ENCODE measurements at regions not wholly inside any gene's neighbourhood (a gene's known extent, or its start where the extent isn't known, plus 50 kb on each side); places are given as distances from the start of the nearest gene placed in this dataset.
"Not testable (repeated sequence)": the region's sequence is repeated elsewhere in the genome, so short reads cannot be mapped to it uniquely, and the experiment has no call there.

GRCh38 chr10:71103961-71104360 lies 108.4 kb upstream of the UNC5B start:
- POLR2A ChIA-PET, result no interaction called here
- H3K4me3 Mint-ChIP-seq, result no peak overlapping the region
- H3K27me3 Mint-ChIP-seq, result peaks cover 0 to 11% (median 5%) of the 10 kb centered on the region in 5 donors
- no peaks in the 10 kb centered on the region for H3K36me3 Mint-ChIP-seq
- peaks cover 0 to 11% (median 5%) of the 10 kb centered on the region in 9 donors for H3K9me3 Mint-ChIP-seq
- ATAC-seq (no peak), DNase-seq (no peak)
- H3K4me1 Mint-ChIP-seq, result peaks cover 0 to 5% (median 1%) of the 10 kb centered on the region in 4 donors
- H3K27ac Mint-ChIP-seq, result no peak overlapping the region

DNA sequence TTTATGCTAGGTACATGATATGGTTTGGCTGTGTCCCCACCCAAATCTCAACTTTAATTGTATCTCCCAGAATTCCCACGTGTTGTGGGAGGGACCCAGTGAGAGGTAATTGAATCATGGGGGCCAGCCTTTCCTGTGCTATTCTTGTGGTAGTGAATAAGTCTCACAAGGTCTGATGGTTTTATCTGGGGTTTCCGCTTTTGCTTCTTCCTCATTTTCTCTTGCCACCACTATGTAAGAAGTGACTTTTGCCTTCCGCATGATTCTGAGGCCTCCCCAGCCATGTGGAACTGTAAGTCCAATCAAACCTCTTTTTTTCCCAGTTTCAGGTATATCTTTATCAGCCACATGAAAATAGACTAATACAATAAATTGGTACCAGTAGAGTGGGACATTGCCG lies 106.2 kb upstream of the UNC5B start:
- POLR2A ChIA-PET, ATAC-seq, H3K27me3 Mint-ChIP-seq, H3K36me3 Mint-ChIP-seq, H3K4me3 Mint-ChIP-seq, H3K4me1 Mint-ChIP-seq, DNase-seq, H3K27ac Mint-ChIP-seq: not testable (repeated sequence)
- H3K9me3 Mint-ChIP-seq, result peaks cover 0 to 13% (median 5%) of the 10 kb centered on the region in 9 donors

- POLR2A ChIA-PET, result not testable (repeated sequence)
- peaks cover 0 to 16% (median 8%) of the 10 kb centered on the region in 9 donors for H3K9me3 Mint-ChIP-seq
These were observed 105.3 kb upstream of the UNC5B start for GRCh38 chr10:71107117-71107516.

GRCh38 chr10:71108042-71108441 lies 104.3 kb upstream of the UNC5B start:
- DNase-seq, POLR2A ChIA-PET, H3K27ac Mint-ChIP-seq, H3K4me1 Mint-ChIP-seq, H3K4me3 Mint-ChIP-seq, ATAC-seq: not testable (repeated sequence)
- Mint-ChIP-seq H3K27me3 (peaks cover 4 to 14% (median 6%) of the 10 kb centered on the region in 5 donors), H3K9me3 (peaks cover 0 to 21% (median 13%) of the 10 kb centered on the region in 9 donors), H3K36me3 (peaks cover 0 to 10% (median 0%) of the 10 kb centered on the region in 3 donors)

More at GRCh38 chr10:71107117-71107516, 105.3 kb upstream of the UNC5B start:
- H3K27ac Mint-ChIP-seq, H3K4me3 Mint-ChIP-seq, H3K27me3 Mint-ChIP-seq, ATAC-seq, DNase-seq, H3K36me3 Mint-ChIP-seq, H3K4me1 Mint-ChIP-seq: not testable (repeated sequence)

DNA sequence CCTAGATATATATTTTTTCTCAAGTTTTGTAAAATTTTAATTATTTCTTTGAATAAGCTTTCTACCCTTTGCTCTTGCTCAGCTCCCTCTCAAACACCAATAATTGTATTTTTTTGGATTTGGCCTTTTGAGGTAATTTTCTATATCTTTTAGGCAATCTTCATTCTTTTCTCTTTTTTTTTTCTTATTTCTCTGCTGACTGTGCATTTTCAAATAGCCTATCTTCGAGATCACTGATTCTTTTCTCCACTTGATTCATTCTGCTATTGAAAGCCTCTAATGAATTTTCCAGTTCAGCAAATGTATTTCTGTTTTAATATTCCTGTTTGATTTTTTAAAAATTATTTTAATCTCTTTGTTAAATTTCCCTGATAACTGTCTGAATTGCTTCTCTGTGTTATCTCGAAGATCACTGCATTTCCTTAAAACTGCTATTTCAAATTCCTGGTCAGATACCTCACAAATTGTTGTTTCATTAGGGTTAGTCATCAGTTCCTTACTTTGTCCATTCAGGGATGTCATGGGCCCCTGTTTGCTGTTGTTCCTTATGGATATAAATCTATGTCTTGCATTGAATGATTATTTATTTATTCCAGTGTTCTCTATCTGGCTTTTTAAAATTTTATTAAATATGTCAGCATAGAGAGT lies 100.1 kb upstream of the UNC5B start:
- ATAC-seq (no peak), DNase-seq (no peak)
- Mint-ChIP-seq H3K27me3 (peaks cover 14 to 26% (median 16%) of the 10 kb centered on the region in 5 donors), H3K36me3 (peaks cover 0 to 29% (median 8%) of the 10 kb centered on the region in 3 donors), H3K9me3 (peaks cover 9 to 59% (median 31%) of the 10 kb centered on the region in 9 donors), H3K4me1 (no peaks in the 10 kb centered on the region), H3K27ac (no peak overlapping the region), H3K4me3 (no peak overlapping the region)
- POLR2A ChIA-PET, result no interaction called here

GRCh38 chr10:71116426-71116825 lies 95.9 kb upstream of the UNC5B start:
- peaks cover 20 to 90% (median 47%) of the 10 kb centered on the region in 9 donors for H3K9me3 Mint-ChIP-seq
- H3K4me3 Mint-ChIP-seq, result no peak overlapping the region
- H3K27ac Mint-ChIP-seq, result no peak overlapping the region
- POLR2A ChIA-PET, result no interaction called here
- peaks cover 0 to 45% (median 11%) of the 10 kb centered on the region in 3 donors for H3K36me3 Mint-ChIP-seq
- peaks cover 14 to 31% (median 20%) of the 10 kb centered on the region in 5 donors for H3K27me3 Mint-ChIP-seq
- no peak for ATAC-seq
- no peaks in the 10 kb centered on the region for H3K4me1 Mint-ChIP-seq
- no peak for DNase-seq

DNA sequence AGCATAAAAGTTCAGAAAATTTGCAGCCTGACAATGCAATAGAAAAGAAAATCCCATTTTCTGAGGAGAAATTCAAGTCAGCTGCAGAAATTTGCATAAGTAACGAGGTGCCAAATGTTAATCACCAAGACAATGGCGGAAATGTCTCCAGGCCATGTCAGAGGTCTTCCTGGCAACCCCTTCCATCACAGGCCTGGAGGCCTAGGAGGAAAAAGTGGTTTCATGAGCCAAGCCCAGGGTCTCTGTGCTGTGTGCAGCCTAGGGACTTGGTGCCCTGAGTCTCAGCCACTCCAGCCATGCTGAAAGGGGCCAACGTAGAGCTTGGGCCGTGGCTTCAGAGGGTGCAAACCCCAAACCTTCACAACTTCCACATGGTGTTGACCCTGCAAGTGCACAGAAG lies 94.8 kb upstream of the UNC5B start:
- Mint-ChIP-seq H3K9me3 (peaks cover 18 to 86% (median 38%) of the 10 kb centered on the region in 9 donors), H3K36me3 (peaks cover 0 to 37% (median 11%) of the 10 kb centered on the region in 3 donors), H3K27me3 (peaks cover 10 to 33% (median 25%) of the 10 kb centered on the region in 5 donors)
- ATAC-seq, H3K4me3 Mint-ChIP-seq, H3K27ac Mint-ChIP-seq, H3K4me1 Mint-ChIP-seq, DNase-seq, POLR2A ChIA-PET: not testable (repeated sequence)

- no peak overlapping the region for H3K27ac Mint-ChIP-seq
- H3K36me3 Mint-ChIP-seq, result peaks cover 0 to 14% (median 0%) of the 10 kb centered on the region in 3 donors
- ATAC-seq (no peak), DNase-seq (no peak)
- POLR2A ChIA-PET, result no interaction called here
- no peak overlapping the region for H3K4me3 Mint-ChIP-seq
- peaks cover 8 to 33% (median 14%) of the 10 kb centered on the region in 9 donors for H3K9me3 Mint-ChIP-seq
- peaks cover 27 to 57% (median 29%) of the 10 kb centered on the region in 5 donors for H3K27me3 Mint-ChIP-seq
- H3K4me1 Mint-ChIP-seq, result no peaks in the 10 kb centered on the region
These were observed 89.3 kb upstream of the UNC5B start for GRCh38 chr10:71123023-71123422.

DNA sequence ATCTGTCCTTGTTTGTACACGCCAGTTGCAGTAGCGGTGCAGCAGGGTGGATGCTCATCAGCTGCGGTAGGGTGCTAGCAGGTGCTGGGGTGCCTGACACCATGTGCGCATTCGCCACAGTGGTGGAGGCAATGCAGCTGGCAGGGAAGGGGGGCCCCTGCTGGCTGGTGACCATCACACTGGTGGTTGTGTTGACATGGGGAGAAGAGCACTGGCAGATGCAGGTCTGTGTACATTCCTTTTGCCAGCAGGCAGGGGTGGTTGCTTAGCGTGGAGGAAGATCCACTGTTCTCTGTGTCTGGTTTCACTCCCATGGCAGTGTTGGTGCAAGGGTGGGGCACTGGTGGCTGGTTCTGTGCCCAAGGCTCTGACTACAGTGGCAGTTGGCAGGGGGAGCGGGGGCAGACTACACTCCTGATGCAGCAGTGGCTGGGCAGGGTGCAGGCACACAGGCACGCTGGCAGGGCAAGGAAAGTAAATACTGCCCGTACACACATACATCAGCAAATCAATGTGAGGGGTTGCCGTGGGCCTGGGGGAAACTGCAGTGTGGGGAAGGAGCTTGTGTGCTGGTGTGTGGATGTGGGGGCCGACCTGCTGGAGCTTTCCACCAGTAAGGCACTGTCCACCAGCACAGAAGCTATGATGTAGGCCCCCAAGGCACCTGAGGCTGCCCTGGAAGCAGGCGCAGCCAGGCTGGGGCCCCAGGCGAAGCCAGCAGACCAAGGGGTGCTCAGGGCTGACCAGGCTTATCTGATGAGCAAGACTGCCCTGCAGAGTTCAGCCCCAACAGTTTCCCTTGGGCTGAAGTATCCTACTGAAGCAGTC lies 87.2 kb upstream of the UNC5B start:
- POLR2A ChIA-PET, result no interaction called here
- Mint-ChIP-seq H3K9me3 (peaks cover 0 to 15% (median 7%) of the 10 kb centered on the region in 9 donors), H3K36me3 (peaks cover 0 to 7% (median 0%) of the 10 kb centered on the region in 3 donors), H3K4me1 (peaks cover 7 to 9% (median 7%) of the 10 kb centered on the region in 4 donors), H3K27me3 (peaks cover 26 to 57% (median 29%) of the 10 kb centered on the region in 5 donors), H3K4me3 (no peak overlapping the region), H3K27ac (no peak overlapping the region)
- ATAC-seq, result no peak
- DNase-seq, result no peak

GRCh38 chr10:71125749-71126107 lies 86.6 kb upstream of the UNC5B start:
- Mint-ChIP-seq H3K36me3 (peaks cover 0 to 5% (median 0%) of the 10 kb centered on the region in 3 donors), H3K4me3 (no peak overlapping the region), H3K9me3 (peaks cover 0 to 9% (median 5%) of the 10 kb centered on the region in 9 donors), H3K27me3 (peaks cover 24 to 57% (median 30%) of the 10 kb centered on the region in 5 donors), H3K27ac (no peak overlapping the region), H3K4me1 (peaks cover 7 to 9% (median 7%) of the 10 kb centered on the region in 4 donors)
- no peak for ATAC-seq
- POLR2A ChIA-PET, result no interaction called here
- no peak for DNase-seq

GRCh38 chr10:71126432-71126831 lies 85.9 kb upstream of the UNC5B start:
- no peak for DNase-seq
- POLR2A ChIA-PET, result no interaction called here
- no peak overlapping the region for H3K4me3 Mint-ChIP-seq
- H3K27ac Mint-ChIP-seq, result no peak overlapping the region
- no peaks in the 10 kb centered on the region for H3K36me3 Mint-ChIP-seq
- peaks cover 7 to 9% (median 7%) of the 10 kb centered on the region in 4 donors for H3K4me1 Mint-ChIP-seq
- H3K9me3 Mint-ChIP-seq, result peaks cover 0 to 5% (median 0%) of the 10 kb centered on the region in 9 donors
- H3K27me3 Mint-ChIP-seq, result peaks cover 21 to 52% (median 33%) of the 10 kb centered on the region in 5 donors
- ATAC-seq, result no peak

GRCh38 chr10:71127104-71127503 lies 85.3 kb upstream of the UNC5B start:
- no peak overlapping the region for H3K27ac Mint-ChIP-seq
- DNase-seq (no peak), ATAC-seq (no peak)
- peaks cover 18 to 47% (median 34%) of the 10 kb centered on the region in 5 donors for H3K27me3 Mint-ChIP-seq
- no peak overlapping the region for H3K4me3 Mint-ChIP-seq
- POLR2A ChIA-PET, result no interaction called here
- no peaks in the 10 kb centered on the region for H3K36me3 Mint-ChIP-seq
- H3K4me1 Mint-ChIP-seq, result peaks cover 7 to 9% (median 7%) of the 10 kb centered on the region in 4 donors
- peaks cover 0 to 2% (median 0%) of the 10 kb centered on the region in 9 donors for H3K9me3 Mint-ChIP-seq

DNA sequence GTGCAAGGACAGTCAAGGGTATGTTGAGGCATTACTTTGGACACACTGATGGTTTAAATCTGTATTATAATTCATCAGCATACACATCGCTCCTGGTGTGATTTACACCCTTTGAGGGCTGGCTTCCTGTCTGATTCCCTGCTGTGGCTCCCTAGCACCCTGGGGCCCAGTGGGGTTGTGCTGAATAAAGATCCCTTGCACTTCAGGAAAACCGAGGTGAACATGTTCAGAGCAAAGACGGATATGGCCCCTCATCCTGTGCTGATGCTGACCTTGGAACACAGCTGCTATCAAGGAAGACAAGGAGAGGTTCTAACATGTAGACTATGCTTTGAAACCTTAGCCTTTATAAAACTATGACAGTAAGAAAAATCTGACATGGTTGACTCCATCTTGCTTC lies 84.6 kb upstream of the UNC5B start:
- peaks cover 7 to 9% (median 7%) of the 10 kb centered on the region in 4 donors for H3K4me1 Mint-ChIP-seq
- H3K27ac Mint-ChIP-seq, result no peak overlapping the region
- peaks cover 14 to 47% (median 32%) of the 10 kb centered on the region in 5 donors for H3K27me3 Mint-ChIP-seq
- H3K36me3 Mint-ChIP-seq, result no peaks in the 10 kb centered on the region
- no peaks in the 10 kb centered on the region for H3K9me3 Mint-ChIP-seq
- no peak for ATAC-seq
- POLR2A ChIA-PET, result no interaction called here
- H3K4me3 Mint-ChIP-seq, result no peak overlapping the region
- no peak for DNase-seq

Measured in naive thymus-derived CD8-positive, alpha-beta T cell (primary cell).